ENCODE measurements at regions not wholly inside any gene's neighbourhood (a gene's known extent, or its start where the extent isn't known, plus 50 kb on each side); places are given as distances from the start of the nearest gene placed in this dataset.

- TF ChIP-seq GLIS3 (CRISPR knock-in tag; IDR thresholded peaks at IDR 0.05) (no peak), ARNTL (CRISPR knock-in tag; IDR thresholded peaks at IDR 0.05; ENCODE audit: borderline replicate concordance, low read depth) (no peak), ZFP3 (CRISPR knock-in tag; IDR thresholded peaks at IDR 0.05) (no peak), POU6F1 (CRISPR knock-in tag; IDR thresholded peaks at IDR 0.05; ENCODE audit: borderline replicate concordance, low read depth) (no peak), CSDC2 (CRISPR knock-in tag; IDR thresholded peaks at IDR 0.05) (no peak)
Measured at GRCh38 chr7:41899823-41900433, 197.0 kb upstream of the INHBA start.

All from SK-N-SH treated with all-trans-retinoic acid at 6 μM for 48 hours (cell line).